GM21529 (cell line): ENCODE measurements at regions not wholly inside any gene's neighbourhood (a gene's known extent, or its start where the extent isn't known, plus 50 kb on each side); places are given as distances from the start of the nearest gene placed in this dataset.
"Not testable (repeated sequence)": the region's sequence is repeated elsewhere in the genome, so short reads cannot be mapped to it uniquely, and the experiment has no call there.

Experiments used
- ATAC-seq: cut with Tn5 transposase; IDR thresholded peaks from one replicate; pipeline ENCODE4 v1.9.1; 2021; ENCODE audit not compliant: unreplicated experiment

GRCh38 chr6:16950302-16950701, 151.5 kb upstream of the STMND1 start:
- ATAC-seq = no peak

GRCh38 chr6:16949716-16950115, 152.1 kb upstream of the STMND1 start:
- no peak for ATAC-seq

- ATAC-seq = no peak
Observed at GRCh38 chr6:16948396-16948795, 153.5 kb upstream of the STMND1 start.

- ATAC-seq = no peak
Observed at GRCh38 chr6:16947375-16948015, 154.4 kb upstream of the STMND1 start.

- no peak for ATAC-seq
Observed at GRCh38 chr6:16944596-16944995, 157.3 kb upstream of the STMND1 start.

GRCh38 chr6:16939839-16940238, 162.0 kb upstream of the STMND1 start:
- ATAC-seq = no peak

GRCh38 chr6:16939351-16939750, 162.5 kb upstream of the STMND1 start:
- ATAC-seq = no peak

- ATAC-seq = no peak
Observed at GRCh38 chr6:16936893-16937292, 165.0 kb upstream of the STMND1 start.

- no peak for ATAC-seq
Observed at GRCh38 chr6:16933961-16934360, 167.9 kb upstream of the STMND1 start.

GRCh38 chr6:16933532-16933931, 168.3 kb upstream of the STMND1 start:
- no peak for ATAC-seq

- no peak for ATAC-seq
Observed at GRCh38 chr6:16932920-16933319, 168.9 kb upstream of the STMND1 start.

- not testable (repeated sequence) for ATAC-seq
Observed at GRCh38 chr6:16931079-16931478, 169.8 kb upstream of the ATXN1 start.

- no peak for ATAC-seq
Observed at GRCh38 chr6:16930432-16930831, 169.2 kb upstream of the ATXN1 start.

- ATAC-seq = no peak
Observed at GRCh38 chr6:16929809-16930208, 168.5 kb upstream of the ATXN1 start.

GRCh38 chr6:16928387-16928786, 167.1 kb upstream of the ATXN1 start:
- no peak for ATAC-seq

- no peak for ATAC-seq
Observed at GRCh38 chr6:16927205-16927604, 165.9 kb upstream of the ATXN1 start.

GRCh38 chr6:16925461-16925860, 164.2 kb upstream of the ATXN1 start:
- no peak for ATAC-seq

- ATAC-seq = no peak
Observed at GRCh38 chr6:16922282-16922681, 161.0 kb upstream of the ATXN1 start.

GRCh38 chr6:16921399-16922110, 160.3 kb upstream of the ATXN1 start:
- no peak for ATAC-seq

GRCh38 chr6:16918586-16918985, 157.3 kb upstream of the ATXN1 start:
- ATAC-seq = no peak

GRCh38 chr6:16914184-16914583, 152.9 kb upstream of the ATXN1 start:
- no peak for ATAC-seq

- no peak for ATAC-seq
Observed at GRCh38 chr6:16912756-16913155, 151.5 kb upstream of the ATXN1 start.

GRCh38 chr6:16911088-16911487, 149.8 kb upstream of the ATXN1 start:
- no peak for ATAC-seq
